ENCODE measurements at regions not wholly inside any gene's neighbourhood (a gene's known extent, or its start where the extent isn't known, plus 50 kb on each side); places are given as distances from the start of the nearest gene placed in this dataset.

GRCh38 chr1:208791456-208791855 lies 547.3 kb upstream of the PLXNA2 start:
- no peak for TF ChIP-seq TAF1 (IDR thresholded peaks at IDR 0.05; ENCODE audit: borderline replicate concordance, insufficient read depth, low read length)
- TF ChIP-seq REST (IDR thresholded peaks at IDR 0.05; ENCODE audit: insufficient read depth in 1 of 2, low read depth in 2 of 2, low read length in 2 of 2) = no peak

Data from PFSK-1 (cell line).